ENCODE measurements at regions not wholly inside any gene's neighbourhood (a gene's known extent, or its start where the extent isn't known, plus 50 kb on each side); places are given as distances from the start of the nearest gene placed in this dataset.

GRCh38 chr2:15841776-15842560 lies 98.4 kb upstream of the MYCN start:
- Histone ChIP-seq H3K9me3 (no peaks in the 10 kb centered on the region), H3K27ac (no peak overlapping the region), H3K27me3 (no peaks in the 10 kb centered on the region), H3K36me3 (no peaks in the 10 kb centered on the region), H3K4me3 (no peak overlapping the region), H3K4me1 (no peaks in the 10 kb centered on the region)
- 59 to 74% methylated on average over 8 to 12 of the region's 12 CpGs for WGBS, 2 donors (ENCODE audit: low coverage in 1 of 2)
- DNase-seq: no peak
- intact Hi-C loops (cut with DNase I; ENCODE audit: low total_unique reads): no loop called here
- in situ Hi-C loops (cut with MboI; ENCODE audit: low pct_ligation_motif_present in 1 of 4, low pct_unique_long_range_greater_than_20kb in 1 of 4, low sequenced_read_pairs in 3 of 4): no loop called here
- TF ChIP-seq EP300 (IDR thresholded peaks at IDR 0.05; ENCODE audit: low read depth): no peak

- intact Hi-C loops (cut with DNase I; ENCODE audit: low total_unique reads) (no loop called here), in situ Hi-C loops (cut with MboI; ENCODE audit: low pct_ligation_motif_present in 1 of 4, low pct_unique_long_range_greater_than_20kb in 1 of 4, low sequenced_read_pairs in 3 of 4) (no loop called here)
- TF ChIP-seq POLR2AphosphoS5 (IDR thresholded peaks at IDR 0.05) (no peak), CTCF (IDR thresholded peaks at IDR 0.05) (no peak), EP300 (IDR thresholded peaks at IDR 0.05; ENCODE audit: low read depth) (no peak), POLR2A (IDR thresholded peaks at IDR 0.05) (no peak)
- no peaks in the 10 kb centered on the region for H3K9me3 ChIP-seq
- H3K4me3 ChIP-seq: no peak overlapping the region
- 89% methylated on average over 32 of the region's 34 CpGs; no CpG with 5 or more reads in 1 of the 2 donors for WGBS, 2 donors (ENCODE audit: low coverage in 1 of 2)
- no peaks in the 10 kb centered on the region for H3K36me3 ChIP-seq
- H3K27ac ChIP-seq: no peak overlapping the region
- H3K4me1 ChIP-seq: no peaks in the 10 kb centered on the region
- no peaks in the 10 kb centered on the region for H3K27me3 ChIP-seq
- DNase-seq: no peak
These were observed 97.3 kb upstream of the MYCN start for GRCh38 chr2:15842758-15843666.

- intact Hi-C loops (cut with DNase I; ENCODE audit: low total_unique reads) (no loop called here), in situ Hi-C loops (cut with MboI; ENCODE audit: low pct_ligation_motif_present in 1 of 4, low pct_unique_long_range_greater_than_20kb in 1 of 4, low sequenced_read_pairs in 3 of 4) (no loop called here)
- no peak overlapping the region for H3K27ac ChIP-seq
- H3K4me1 ChIP-seq: no peaks in the 10 kb centered on the region
- no peak for TF ChIP-seq POLR2AphosphoS5 (IDR thresholded peaks at IDR 0.05)
- no peak for TF ChIP-seq POLR2A (IDR thresholded peaks at IDR 0.05)
- TF ChIP-seq CTCF (IDR thresholded peaks at IDR 0.05): no peak
- no peak for TF ChIP-seq EP300 (IDR thresholded peaks at IDR 0.05; ENCODE audit: low read depth)
- H3K36me3 ChIP-seq: no peaks in the 10 kb centered on the region
- H3K9me3 ChIP-seq: no peaks in the 10 kb centered on the region
- DNase-seq: no peak
- H3K27me3 ChIP-seq: no peaks in the 10 kb centered on the region
- H3K4me3 ChIP-seq: no peak overlapping the region
- 49 to 60% methylated on average over 1 to 11 of the region's 11 CpGs for WGBS, 2 donors (ENCODE audit: low coverage in 1 of 2)
These were observed 96.0 kb upstream of the MYCN start for GRCh38 chr2:15844211-15844801.

- H3K4me3 ChIP-seq: no peak overlapping the region
- H3K27ac ChIP-seq: no peak overlapping the region
- DNase-seq: no peak
- in situ Hi-C loops (cut with MboI; ENCODE audit: low pct_ligation_motif_present in 1 of 4, low pct_unique_long_range_greater_than_20kb in 1 of 4, low sequenced_read_pairs in 3 of 4) (no loop called here), intact Hi-C loops (cut with DNase I; ENCODE audit: low total_unique reads) (no loop called here)
- H3K4me1 ChIP-seq: no peaks in the 10 kb centered on the region
- H3K27me3 ChIP-seq: no peaks in the 10 kb centered on the region
- TF ChIP-seq CTCF (IDR thresholded peaks at IDR 0.05): no peak
- no peak for TF ChIP-seq POLR2A (IDR thresholded peaks at IDR 0.05)
- no peak for TF ChIP-seq POLR2AphosphoS5 (IDR thresholded peaks at IDR 0.05)
- no peak for TF ChIP-seq EP300 (IDR thresholded peaks at IDR 0.05; ENCODE audit: low read depth)
- WGBS, 2 donors (ENCODE audit: low coverage in 1 of 2): 68% methylated on average over 3 of the region's 3 CpGs; no CpG with 5 or more reads in 1 of the 2 donors
- H3K36me3 ChIP-seq: no peaks in the 10 kb centered on the region
- no peaks in the 10 kb centered on the region for H3K9me3 ChIP-seq
These were observed 95.1 kb upstream of the MYCN start for GRCh38 chr2:15845294-15845693.

All from transverse colon (tissue), 4 donors.